HepG2 (cell line): ENCODE measurements at regions not wholly inside any gene's neighbourhood (a gene's known extent, or its start where the extent isn't known, plus 50 kb on each side); places are given as distances from the start of the nearest gene placed in this dataset.

Experiments
- ATAC-seq: fragments of 200-7000 bp; cut with Tn5 transposase; 3 replicates; pipeline ENCODE4 v1.9.1; 2020; ENCODE audit warnings: mild to moderate bottlenecking, moderate library complexity
- BruUV-seq: library from RNA; stranded (reverse); fragments of 400-500 nt; replicated peaks from 2 replicates; lab custom pipeline; 2021; lab: Mats Ljungman, UMichigan
- CTCF ChIA-PET: fragments of 300-600 bp; formaldehyde crosslinking; extraction: SDS; loops from one replicate; lab custom pipeline; 2021; ENCODE audit warnings: low total read pairs, inconsistent platforms, low intra/inter-chr PET ratio; lab: Yijun Ruan, JAX
- POLR2A ChIA-PET: fragments of 350-600 bp; sonication (Branson Sonifier 250); formaldehyde crosslinking; loops from one replicate; lab custom pipeline; 2020; ENCODE audit warnings: antibody characterized with exemption, inconsistent platforms; lab: Yijun Ruan, JAX
- DNase-seq: peaks from one replicate; pipeline ENCODE4 v3.0.0-alpha.2; 2015; ENCODE audit warnings: low spot score
- FAIRE-seq: peaks from 3 replicates; lab custom pipeline; 2011; peaks lifted over from hg19 to GRCh38; lab: Jason Lieb, UNC
- H2AFZ ChIP-seq: one replicate; pipeline ENCODE4 v1.6.1; 2011; ENCODE audit warnings: low read length, inconsistent platforms
- H3K27ac ChIP-seq: fragments of 300-600 bp; 3 replicates; pipeline ENCODE4 v1.8.0; 2011; ENCODE audit warnings: mixed run types, mild to moderate bottlenecking, mixed read lengths, low read length, inconsistent platforms; ENCODE audit not compliant: insufficient read depth; ENCODE audit errors: extremely low read length
- H3K27me3 ChIP-seq, 2 experiments: fragments of 200-600 bp in 1 of 2; 2 replicates in 1 of 2; 3 replicates in 1 of 2; pipeline versions ENCODE4 v1.6.0 to v1.8.0; 2011; ENCODE audit warnings: low read length in 2 of 2, mild to moderate bottlenecking in 2 of 2, moderate library complexity in 2 of 2, inconsistent platforms in 1 of 2; ENCODE audit not compliant: insufficient read depth in 2 of 2, control insufficient read depth in 1 of 2
- H3K36me3 ChIP-seq, 2 experiments: fragments of 200-600 bp in 1 of 2; replicated peaks in 1 of 2; 2 replicates in 1 of 2; 3 replicates in 1 of 2; pipeline versions ENCODE4 v1.5.1 to v1.8.0; 2011; ENCODE audit warnings: low read length in 2 of 2, inconsistent platforms in 1 of 2; ENCODE audit not compliant: insufficient read depth in 2 of 2, control insufficient read depth in 1 of 2
- H3K4me1 ChIP-seq: 2 replicates; pipeline ENCODE4 v1.5.1; 2012; ENCODE audit warnings: low read length, inconsistent platforms; ENCODE audit not compliant: insufficient read depth
- H3K4me2 ChIP-seq: 2 replicates; pipeline ENCODE4 v1.6.0; 2011; ENCODE audit warnings: low read depth, low read length, inconsistent platforms
- H3K4me3 ChIP-seq, 3 experiments: fragments of 200-600 bp in 1 of 3; sonication (generic), shearing (Covaris generic) in 1 of 3; replicated peaks in 1 of 3; 2 replicates each; pipeline ENCODE4 v1.5.1; 2011 to 2016; ENCODE audit warnings: low read length in 3 of 3, inconsistent platforms in 2 of 3, low read depth in 2 of 3, mild to moderate bottlenecking in 2 of 3, control low read depth in 1 of 3, mixed read lengths in 1 of 3; ENCODE audit not compliant: insufficient read depth in 1 of 3
- H3K79me2 ChIP-seq: one replicate; pipeline ENCODE4 v1.6.1; 2011; ENCODE audit warnings: low read length, inconsistent platforms; ENCODE audit not compliant: insufficient read depth
- H3K9ac ChIP-seq: 2 replicates; pipeline ENCODE4 v1.6.0; 2011; ENCODE audit warnings: mild to moderate bottlenecking, low read depth, low read length, inconsistent platforms; ENCODE audit not compliant: insufficient read depth
- H3K9me3 ChIP-seq: 2 replicates; pipeline ENCODE4 v1.5.1; 2012; ENCODE audit warnings: mild to moderate bottlenecking, low read length
- H4K20me1 ChIP-seq: 2 replicates; pipeline ENCODE4 v1.6.0; 2011; ENCODE audit warnings: inconsistent platforms, mild to moderate bottlenecking, low read length, moderate library complexity; ENCODE audit not compliant: insufficient read depth
- FOXJ3 ChIP-seq: sonication (generic); formaldehyde crosslinking; IDR thresholded peaks from 2 replicates; pipeline ENCODE4 v1.4.0; 2020; ENCODE audit warnings: missing genetic modification reagents, mild to moderate bottlenecking, borderline replicate concordance
- HNRNPUL1 ChIP-seq: fragments of 200-400 bp; formaldehyde crosslinking; IDR thresholded peaks from 2 replicates; pipeline ENCODE4 v1.6.1; 2017; ENCODE audit warnings: low read depth, mild to moderate bottlenecking, low read length, moderate library complexity
- KDM6A ChIP-seq: IDR thresholded peaks from 2 replicates; pipeline ENCODE4 v1.6.1; 2016; ENCODE audit warnings: low read depth
- TERF1 ChIP-seq: sonication (generic); formaldehyde crosslinking; IDR thresholded peaks from 2 replicates; pipeline ENCODE4 v1.8.0; 2022; ENCODE audit warnings: mild to moderate bottlenecking, missing genetic modification reagents, moderate library complexity
- THAP8 ChIP-seq: sonication (generic); formaldehyde crosslinking; IDR thresholded peaks from 2 replicates; pipeline ENCODE4 v1.5.1; 2020; ENCODE audit warnings: missing genetic modification reagents, mild to moderate bottlenecking, borderline replicate concordance
- ZNF407 ChIP-seq: sonication (generic); formaldehyde crosslinking; IDR thresholded peaks from one replicate; pipeline ENCODE4 v1.5.1; 2020; ENCODE audit warnings: mild to moderate bottlenecking, missing genetic modification reagents; ENCODE audit errors: not compliant biosample characterization
- ZNF713 ChIP-seq: sonication (generic); formaldehyde crosslinking; IDR thresholded peaks from 2 replicates; pipeline ENCODE4 v1.4.0; 2020; ENCODE audit warnings: mild to moderate bottlenecking, missing genetic modification reagents
- ZNF850 ChIP-seq: sonication (generic); formaldehyde crosslinking; conservative IDR thresholded peaks from 2 replicates; pipeline ENCODE4 v1.9.0; 2021; ENCODE audit warnings: mild to moderate bottlenecking, missing genetic modification reagents
- WGBS: methylation state at CpG from one replicate; pipeline ENCODE4 v1.1.6; 2017; ENCODE audit warnings: low lambda C conversion rate; 5-methylcytosine and 5-hydroxymethylcytosine counted together
- in situ Hi-C: cut with HindIII; loops from 2 replicates; pipeline ENCODE4 v1.10.0; 2017; ENCODE audit warnings: low pct_unique_long_range_greater_than_20kb; ENCODE audit not compliant: extremely low pct_ligation_motif_present
- intact Hi-C: fragments of 100-400 bp; cut with micrococcal nuclease; formaldehyde crosslinking; loops from one replicate; pipeline ENCODE4 v1.10.0; 2022; ENCODE audit not compliant: unreplicated experiment
- TF ChIP-seq, protein P1 (sequence below): sonication (generic); formaldehyde crosslinking; IDR thresholded peaks from 2 replicates; pipeline ENCODE4 v1.8.1; 2022; ENCODE audit warnings: low read depth, mild to moderate bottlenecking, missing genetic modification reagents

DNA sequence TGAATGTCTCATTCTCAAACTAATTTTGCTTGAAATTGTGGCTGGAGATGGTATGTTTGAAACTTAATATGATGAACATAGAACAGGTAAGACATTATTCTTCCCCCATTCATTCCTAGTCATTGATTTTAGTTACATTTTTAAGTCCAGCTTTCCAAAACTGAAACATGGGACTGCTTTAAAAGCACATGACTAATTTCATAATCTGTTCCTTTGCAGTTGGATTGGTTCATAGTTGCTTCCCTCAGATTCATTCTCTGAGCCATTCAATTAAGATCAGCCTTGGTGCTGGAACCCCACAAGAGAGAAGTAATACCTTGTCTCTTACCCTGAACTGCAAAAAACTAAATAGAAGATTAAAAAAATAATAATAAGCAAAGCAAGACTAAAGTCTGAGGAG, 87.5 kb upstream of the TGFBR2 start (continued):
- TF ChIP-seq ZNF407 (CRISPR knock-in tag), result no peak

DNA sequence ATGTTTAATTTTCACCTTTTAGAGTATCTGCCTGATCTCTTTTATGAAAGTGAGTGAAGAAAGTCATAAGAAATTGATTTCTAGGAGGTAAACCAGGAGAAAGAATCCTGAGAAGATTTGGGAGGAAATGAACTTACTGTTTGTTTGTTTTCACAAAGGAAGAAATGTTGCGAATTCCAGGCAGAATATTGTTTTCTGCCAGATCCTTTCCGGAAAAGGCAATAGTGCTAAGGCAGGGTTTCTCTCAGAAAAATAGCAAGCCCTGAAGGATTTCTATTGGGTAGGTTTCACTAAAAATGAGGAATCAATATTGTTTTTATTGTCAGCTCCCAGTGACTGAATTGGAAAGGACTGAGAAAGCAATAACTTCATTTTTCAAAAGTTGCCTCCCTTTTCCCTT, 85.7 kb upstream of the TGFBR2 start:
- TF ChIP-seq FOXJ3 (CRISPR knock-in tag) (no peak), TERF1 (CRISPR knock-in tag) (no peak), ZNF713 (CRISPR knock-in tag) (no peak), HNRNPUL1 (no peak), KDM6A (CRISPR knock-in tag) (no peak), THAP8 (no peak), ZNF850 (CRISPR knock-in tag) (no peak)
- TF ChIP-seq, protein P1, sequence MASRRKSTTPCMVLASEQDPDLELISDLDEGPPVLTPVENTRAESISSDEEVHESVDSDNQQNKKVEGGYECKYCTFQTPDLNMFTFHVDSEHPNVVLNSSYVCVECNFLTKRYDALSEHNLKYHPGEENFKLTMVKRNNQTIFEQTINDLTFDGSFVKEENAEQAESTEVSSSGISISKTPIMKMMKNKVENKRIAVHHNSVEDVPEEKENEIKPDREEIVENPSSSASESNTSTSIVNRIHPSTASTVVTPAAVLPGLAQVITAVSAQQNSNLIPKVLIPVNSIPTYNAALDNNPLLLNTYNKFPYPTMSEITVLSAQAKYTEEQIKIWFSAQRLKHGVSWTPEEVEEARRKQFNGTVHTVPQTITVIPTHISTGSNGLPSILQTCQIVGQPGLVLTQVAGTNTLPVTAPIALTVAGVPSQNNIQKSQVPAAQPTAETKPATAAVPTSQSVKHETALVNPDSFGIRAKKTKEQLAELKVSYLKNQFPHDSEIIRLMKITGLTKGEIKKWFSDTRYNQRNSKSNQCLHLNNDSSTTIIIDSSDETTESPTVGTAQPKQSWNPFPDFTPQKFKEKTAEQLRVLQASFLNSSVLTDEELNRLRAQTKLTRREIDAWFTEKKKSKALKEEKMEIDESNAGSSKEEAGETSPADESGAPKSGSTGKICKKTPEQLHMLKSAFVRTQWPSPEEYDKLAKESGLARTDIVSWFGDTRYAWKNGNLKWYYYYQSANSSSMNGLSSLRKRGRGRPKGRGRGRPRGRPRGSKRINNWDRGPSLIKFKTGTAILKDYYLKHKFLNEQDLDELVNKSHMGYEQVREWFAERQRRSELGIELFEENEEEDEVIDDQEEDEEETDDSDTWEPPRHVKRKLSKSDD (CRISPR knock-in tag), result no peak
- DNase-seq, result no peak
- ChIA-PET CTCF (no interaction called here), POLR2A (no interaction called here)
- Histone ChIP-seq H3K4me3 (no peak overlapping the region), H3K4me1 (peaks cover 29% of the 10 kb centered on the region), H2AFZ (no peak overlapping the region), H3K4me2 (no peak overlapping the region), H3K9ac (no peak overlapping the region), H3K27me3 (no peaks in the 10 kb centered on the region), H3K27ac (no peak overlapping the region), H3K79me2 (no peaks in the 10 kb centered on the region), H3K36me3 (no peaks in the 10 kb centered on the region), H3K9me3 (no peaks in the 10 kb centered on the region), H4K20me1 (no peaks in the 10 kb centered on the region)
- intact Hi-C loops, result no loop called here
- no peak for ATAC-seq
- no peak for FAIRE-seq
- WGBS, result 100% methylated on average over 2 of the region's 2 CpGs
- no TSS peak for BruUV-seq
- in situ Hi-C loops, result no loop called here
